Activated T-cell treated with anti-CD3 and anti-CD28 coated beads, Interleukin-2, amount 50 U/mL, for 48 hours (primary cell): ENCODE measurements at regions not wholly inside any gene's neighbourhood (a gene's known extent, or its start where the extent isn't known, plus 50 kb on each side); places are given as distances from the start of the nearest gene placed in this dataset.

Experiments
- DNase-seq, 2 experiments: peaks; one replicate each; pipeline ENCODE4 v3.0.0-alpha.2; 2020

DNA sequence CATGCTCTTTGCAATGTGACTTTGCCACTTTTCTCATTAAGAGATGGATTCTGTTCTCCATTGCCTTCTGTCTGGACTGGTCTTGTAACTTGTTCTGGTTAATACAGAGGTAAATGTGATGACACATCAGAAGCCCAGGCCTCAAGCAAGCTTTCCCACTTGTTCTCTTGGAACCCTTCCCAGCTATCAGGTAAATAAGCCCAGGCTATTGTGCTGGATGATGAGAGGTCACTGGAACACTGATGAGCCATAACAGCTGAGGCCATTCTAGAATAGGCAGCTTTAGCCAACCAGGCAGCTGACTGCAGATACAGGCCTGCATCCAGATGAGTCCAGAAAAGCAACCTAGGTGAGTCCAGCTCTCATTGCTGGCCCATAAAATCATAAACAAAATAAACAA, 1007.0 kb upstream of the ACVR2A start:
- DNase-seq = no peak

DNA sequence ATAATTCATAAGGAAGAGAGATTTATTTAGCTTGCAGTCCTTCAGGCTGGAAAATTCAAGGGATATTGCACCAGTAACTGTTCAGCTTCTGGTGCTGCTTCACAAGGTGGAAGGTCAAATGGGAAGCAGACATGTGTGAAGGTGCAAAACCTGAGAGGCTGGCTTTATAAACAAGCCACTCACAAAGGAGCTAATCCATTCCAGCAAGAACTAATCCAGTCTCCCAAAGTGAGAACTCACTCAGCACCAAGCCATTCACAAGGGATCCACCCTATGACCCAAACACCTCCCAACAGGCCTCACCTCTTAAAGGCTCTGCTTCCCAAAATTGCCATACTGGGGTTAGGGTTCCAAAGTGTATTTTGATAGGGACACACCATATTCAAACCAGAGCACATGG, 1018.4 kb upstream of the ACVR2A start:
- DNase-seq = no peak

DNA sequence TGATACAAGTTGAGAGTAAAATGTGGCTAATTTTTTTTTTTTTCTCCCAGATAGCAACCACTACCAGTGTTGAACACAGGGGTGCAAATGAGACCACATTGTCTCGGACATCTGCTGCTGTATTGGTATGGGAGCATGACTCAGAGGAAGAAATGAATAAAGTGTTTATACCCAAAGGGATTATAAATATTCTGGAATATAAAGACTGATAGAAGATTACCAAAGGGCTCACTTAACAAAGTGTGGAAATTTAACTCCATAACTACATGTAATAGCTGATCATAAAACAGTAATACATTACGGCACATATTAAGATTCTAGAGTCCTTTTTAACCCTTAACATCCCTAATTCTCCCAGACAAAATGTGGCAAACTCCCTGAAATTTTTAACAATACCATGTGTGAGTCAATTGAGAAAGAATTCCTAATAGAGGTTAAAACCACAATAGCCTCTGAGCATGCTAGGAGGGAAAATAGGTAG, 1023.0 kb upstream of the ACVR2A start:
- DNase-seq = no peak

DNA sequence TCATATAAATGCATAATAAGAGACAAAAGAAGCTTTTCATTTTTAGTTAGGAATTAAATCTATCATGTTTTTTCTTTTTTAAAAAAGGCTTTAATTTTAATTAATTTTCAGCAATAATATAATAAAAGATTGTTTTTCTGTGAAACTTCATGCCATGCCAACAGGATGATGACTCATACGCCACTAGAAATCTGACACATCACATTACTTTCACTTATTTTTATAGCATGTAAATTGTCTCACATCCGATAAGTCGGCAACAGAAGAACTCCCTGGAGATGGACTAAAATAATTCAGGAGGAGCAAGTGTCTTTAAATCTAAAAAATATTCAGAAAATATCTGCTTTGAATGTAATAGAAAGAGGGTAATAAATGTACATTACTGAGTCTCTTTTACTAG, 1024.2 kb upstream of the ACVR2A start:
- no peak for DNase-seq

DNA sequence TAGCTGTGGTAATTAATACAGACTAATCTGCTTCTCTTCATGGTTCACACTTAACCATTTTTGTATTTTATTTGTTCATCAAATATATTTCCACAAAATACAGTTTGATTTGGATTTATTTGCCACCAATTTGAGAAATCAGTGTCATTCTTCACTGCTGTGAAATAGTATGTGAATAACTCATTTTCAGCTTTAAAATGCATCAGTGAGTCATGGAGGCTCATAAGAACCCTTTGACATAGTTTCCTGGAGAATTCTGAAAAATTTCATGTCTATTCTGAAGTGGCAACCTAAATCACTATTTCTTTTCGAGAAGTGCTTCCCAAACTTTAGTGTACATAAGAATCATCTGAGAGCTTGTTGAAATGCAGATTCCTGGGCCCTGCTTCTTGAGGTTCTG, 1026.7 kb upstream of the ACVR2A start:
- no peak for DNase-seq

DNA sequence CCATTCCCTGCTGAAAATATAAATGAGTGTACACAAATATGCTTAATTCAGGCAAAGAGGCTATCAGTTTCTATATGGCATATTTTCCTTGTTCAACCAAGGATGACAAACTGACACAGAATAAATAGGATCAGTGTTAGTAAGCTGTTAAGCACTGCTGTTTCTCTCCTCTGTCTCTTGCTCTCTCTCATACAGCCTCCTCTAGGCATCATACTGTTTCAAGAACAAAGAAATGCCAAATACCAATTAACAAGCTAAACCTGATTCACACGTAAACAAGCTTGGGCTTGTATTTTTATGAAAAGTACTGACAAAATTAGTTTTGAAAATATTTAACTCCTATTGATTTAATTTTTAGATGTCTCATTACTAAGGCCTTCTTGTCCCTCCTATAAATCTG, 1027.2 kb upstream of the ACVR2A start:
- DNase-seq = no peak

DNA sequence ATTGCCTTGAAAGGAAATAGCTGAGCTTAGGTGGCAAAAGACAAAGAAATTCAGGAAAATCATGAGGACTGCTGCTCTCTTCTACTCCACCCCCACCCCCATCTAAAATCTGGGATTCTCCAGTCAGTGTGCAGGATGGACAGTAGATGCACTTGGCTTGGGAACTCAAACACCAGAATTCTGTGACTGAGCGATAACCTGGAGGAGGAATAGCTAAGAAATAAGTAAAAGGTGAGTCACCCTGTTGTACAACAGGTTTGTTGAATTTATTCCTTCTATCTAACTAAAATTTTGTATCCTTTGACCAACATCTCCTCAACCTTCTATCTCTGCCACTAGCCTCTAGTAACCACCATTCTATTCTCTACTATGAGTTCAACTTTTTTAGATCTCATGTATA, 1029.9 kb upstream of the ACVR2A start:
- no peak for DNase-seq

DNA sequence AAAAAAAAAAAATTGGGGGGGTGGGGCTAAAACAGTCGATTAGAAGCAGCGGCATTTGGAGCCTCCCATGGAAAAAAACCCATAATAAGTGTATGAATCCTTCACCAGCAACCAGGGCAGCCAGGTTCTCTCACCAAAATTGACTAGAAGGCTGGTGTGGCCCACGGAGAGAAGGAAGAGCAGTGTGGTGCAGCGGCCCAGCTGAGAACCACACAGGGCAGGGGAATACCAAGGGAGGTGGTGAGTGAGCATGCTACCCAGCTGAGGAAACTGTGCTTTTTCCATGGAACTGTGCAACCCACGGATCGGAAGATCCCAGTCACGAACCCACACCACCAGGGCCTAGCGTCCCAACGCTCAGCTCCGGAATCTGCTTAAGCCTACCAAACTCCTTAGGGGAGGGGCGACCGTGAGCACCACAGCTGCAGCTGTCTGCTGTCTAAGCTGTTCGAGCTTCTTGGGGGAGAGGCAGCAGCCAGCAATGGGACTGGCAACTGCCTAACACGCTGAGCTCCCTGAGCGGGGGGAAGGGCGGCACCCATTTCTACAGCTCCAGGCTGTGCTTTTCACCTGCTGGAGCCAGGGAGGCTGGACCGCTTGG, 1037.2 kb upstream of the ACVR2A start:
- DNase-seq = no peak

DNA sequence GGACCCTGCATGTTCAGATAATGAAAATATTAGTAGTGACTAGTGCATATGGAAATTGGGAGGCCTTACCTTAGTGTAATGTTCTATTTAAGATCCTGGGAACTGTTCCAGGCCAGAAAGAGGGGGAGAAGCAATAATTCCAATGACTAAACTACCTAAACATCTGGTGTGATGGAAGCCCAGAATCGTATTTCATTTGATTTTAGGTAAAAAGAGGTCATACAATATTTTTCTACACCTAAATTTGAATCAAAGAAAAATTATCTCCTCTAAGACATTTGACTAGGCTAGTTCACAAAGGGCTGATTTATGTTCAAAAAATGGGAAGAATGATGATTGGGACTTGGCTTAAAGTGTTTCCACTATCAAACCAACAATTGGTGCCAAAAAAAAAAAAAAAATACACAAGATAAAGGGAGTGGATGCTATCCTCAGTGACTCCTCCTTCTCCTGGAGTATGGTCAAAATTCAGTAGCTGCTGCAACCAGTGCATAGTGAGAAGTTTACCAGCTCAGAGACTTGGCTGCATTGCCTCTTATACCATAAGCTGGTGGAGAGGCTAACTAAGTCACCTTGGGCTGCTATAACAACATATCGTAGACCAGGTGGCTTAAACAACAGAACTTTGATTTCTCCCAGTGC, 1038.3 kb upstream of the ACVR2A start:
- no peak for DNase-seq

DNA sequence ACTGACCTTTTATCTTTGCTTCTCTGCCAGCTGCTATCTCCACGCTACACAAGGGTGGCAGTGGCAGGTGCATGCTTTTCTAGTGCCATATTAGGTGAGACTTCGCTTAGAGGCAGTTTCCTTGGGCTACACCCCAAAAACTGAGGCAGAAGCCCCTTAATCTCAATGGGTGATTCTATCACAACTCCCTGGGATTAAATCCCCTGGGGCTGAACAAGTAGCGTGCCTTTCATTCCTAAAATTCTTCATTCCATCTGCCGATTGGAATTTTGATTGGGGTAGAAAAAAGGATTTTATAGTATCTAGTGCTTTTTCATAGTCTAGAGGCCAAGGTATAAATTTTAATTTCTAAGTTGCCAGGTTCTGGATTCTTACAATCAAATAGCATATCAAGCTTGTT, 1040.5 kb upstream of the ACVR2A start:
- DNase-seq = no peak

DNA sequence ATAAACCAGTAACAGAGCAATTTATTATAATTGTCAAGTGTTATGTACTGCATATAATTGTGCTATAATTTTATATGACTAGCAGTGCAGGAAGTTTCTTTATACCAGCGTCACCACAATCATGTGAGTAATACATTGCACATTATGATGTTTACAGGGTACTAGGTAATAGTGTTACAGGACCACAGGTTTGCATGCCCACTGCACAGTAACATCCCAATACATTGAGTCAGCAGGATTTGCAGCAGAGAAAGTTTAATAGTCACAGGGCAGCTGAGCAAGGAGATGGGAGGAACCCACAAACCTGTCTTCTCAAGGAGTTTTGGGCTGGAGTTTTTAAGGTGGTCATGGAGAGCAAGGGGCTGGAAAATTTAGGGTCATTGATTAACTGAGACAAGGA, 1042.9 kb upstream of the ACVR2A start:
- no peak for DNase-seq

DNA sequence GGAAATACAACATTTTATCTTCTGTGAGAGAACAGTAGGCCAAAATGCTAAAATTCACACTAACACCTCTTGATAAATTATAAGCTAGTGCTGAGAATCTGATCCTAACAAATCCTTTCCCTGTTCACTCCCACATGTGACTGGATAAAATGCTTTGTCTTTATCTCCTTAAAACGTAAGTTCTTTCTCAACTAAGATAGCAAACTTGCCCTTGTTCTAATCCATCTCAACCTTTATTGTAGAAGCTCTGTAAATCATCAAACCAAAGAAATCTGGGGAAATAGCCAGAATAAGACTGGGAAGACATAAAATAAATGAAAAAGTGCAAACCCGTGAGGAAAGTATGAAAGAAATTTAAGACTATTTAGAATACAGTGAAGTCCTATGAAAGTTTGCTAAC, 1058.4 kb upstream of the ACVR2A start:
- DNase-seq = no peak

DNA sequence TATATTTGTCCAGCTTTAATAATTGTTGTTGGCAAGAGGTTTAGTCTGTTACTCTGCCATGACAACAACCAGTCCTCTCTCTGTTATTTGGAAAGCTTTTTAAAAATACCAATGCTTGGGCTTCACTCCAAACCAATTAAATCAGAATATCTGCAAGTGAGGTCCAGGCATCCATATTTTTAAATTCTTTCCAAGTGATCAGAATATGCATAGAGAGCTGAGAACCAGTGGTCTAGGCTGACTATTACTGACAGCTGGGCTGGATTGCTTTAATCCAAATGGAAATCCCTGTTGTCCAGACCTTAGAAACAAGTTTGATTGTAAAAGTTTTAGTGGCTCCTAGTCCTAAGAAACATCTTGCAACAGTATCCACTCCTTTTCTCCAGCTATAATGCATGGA, 1059.7 kb upstream of the ACVR2A start:
- no peak for DNase-seq

DNA sequence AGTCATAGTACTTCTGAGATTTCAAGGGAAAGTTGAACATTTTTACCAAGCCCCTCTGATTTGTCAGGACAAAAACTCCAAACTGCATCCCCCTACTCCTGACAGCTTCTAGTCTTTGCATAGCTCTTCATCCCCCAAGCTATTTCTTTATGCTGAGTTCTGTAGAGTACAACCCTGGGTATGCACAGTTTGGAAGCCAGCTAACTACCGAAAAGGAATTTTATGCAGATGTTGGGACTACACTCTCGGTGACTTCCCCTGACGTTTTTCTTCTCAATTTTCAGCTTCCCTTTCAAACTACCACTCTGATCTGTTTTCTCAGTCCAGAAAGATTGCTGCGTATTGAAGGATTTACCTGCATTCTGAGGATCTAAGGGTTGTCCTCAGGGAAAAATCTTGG, 1060.2 kb upstream of the ACVR2A start:
- no peak for DNase-seq

DNA sequence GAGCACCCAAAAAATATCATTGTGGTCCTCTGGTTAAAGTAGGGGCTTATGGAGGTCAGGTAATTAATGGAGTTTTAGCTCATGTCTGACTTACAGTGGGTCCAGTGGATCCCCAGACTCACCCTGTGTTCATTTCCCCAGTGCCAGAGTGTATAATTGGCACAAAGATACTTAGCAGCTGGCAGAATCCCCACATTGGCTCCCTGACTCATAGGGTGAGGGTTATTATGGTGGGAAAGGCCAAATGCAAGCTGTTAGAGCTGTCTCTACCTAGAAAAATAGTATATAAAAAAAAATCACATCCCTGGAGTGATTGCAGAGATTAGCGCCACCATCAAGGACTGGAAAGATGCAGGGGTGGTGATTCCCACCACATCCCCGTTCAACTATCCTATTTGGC, 1067.6 kb upstream of the ACVR2A start:
- no peak for DNase-seq

DNA sequence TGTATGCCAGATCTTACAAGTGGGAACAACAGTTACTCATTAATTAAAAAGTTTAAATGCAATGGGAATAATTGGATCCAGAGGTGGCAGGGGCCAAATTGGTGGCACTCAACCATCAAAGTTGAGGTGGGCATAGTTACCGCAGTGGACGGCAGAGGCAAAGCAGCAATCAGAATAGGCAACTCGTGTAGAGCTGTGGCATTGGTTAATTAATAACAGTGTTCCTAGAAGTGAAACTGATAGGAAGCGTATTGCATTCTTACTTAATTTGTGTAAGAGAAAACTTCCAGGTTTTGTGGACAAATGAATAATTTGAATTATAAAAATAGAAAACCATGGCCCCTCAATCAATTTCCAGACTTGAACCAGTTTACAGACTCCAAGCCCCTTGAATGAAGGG, 1068.2 kb upstream of the ACVR2A start:
- no peak for DNase-seq

DNA sequence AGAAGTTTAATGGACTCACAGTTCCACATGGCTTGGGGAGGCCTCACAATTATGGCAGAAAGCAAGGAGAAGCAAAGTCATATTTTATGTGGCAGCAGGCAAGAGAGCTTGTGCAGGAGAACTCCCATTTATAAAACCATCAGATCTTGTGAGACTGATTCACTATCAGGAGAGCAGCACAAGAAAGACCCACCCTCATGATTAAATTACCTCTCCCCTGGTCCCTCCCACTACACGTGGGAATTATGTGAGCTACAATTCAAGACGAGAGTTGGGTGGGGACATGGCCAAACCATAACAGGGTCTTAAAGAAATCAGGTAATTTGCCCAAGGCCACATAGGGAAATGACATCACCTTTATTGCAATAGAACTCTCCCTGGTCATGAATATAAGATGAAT, 1073.3 kb upstream of the ACVR2A start:
- DNase-seq = no peak

DNA sequence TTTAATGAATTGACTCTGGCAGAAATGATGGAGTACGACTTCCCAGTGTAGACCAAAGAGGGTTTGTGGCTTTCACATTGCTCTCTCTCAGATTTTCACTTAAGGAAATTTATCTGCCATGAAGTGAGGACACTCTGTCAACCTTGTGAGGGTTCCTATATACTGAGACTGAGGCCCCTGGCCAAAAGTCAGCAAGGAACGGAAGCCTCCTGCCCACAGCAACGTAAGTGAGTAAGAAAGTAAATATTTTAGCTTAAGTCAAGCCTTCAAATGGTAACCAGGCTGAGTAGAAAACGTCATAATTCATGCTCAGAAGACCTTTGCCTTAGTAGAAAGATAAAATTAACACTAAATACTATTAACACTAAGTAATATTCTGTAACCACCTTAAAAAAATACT, 1080.5 kb upstream of the ACVR2A start:
- no peak for DNase-seq

DNA sequence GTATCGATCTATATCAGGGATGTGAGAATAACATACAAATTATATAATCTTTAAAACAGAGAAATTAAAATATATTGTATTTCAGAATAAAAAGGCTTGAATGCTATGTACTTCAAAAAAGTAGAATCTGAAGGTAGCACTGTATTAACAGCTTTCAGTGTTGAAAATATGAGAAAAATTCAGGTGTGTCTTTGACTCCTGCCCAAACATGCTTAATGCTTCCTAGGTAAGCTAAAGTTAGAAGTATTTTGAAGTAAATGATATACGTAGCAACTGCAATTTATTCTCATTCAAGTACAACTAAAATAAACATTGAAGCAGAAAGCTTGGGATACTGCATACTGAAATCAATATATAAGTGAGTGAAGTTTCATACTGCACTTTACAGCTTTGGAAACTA, 1082.0 kb upstream of the ACVR2A start:
- DNase-seq = no peak

DNA sequence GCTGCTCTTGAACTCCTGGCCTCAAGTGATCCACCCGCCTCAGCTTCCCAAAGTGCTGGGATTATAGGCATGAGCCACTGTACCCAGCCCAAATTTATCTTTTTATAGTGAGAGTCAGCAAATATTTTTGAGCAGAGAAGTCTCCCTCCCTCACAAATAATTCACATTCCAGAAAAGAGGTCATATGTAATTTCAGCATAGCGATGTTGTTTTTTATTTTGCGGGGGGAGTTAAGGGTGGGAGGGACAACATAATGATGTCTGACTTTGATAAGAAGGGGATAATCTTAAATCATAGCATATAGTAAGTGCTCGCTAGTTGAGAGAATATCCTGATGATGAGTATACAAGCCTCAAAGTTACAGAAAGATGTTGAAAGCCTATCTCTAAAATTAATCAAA, 1090.2 kb upstream of the ACVR2A start:
- DNase-seq = no peak

DNA sequence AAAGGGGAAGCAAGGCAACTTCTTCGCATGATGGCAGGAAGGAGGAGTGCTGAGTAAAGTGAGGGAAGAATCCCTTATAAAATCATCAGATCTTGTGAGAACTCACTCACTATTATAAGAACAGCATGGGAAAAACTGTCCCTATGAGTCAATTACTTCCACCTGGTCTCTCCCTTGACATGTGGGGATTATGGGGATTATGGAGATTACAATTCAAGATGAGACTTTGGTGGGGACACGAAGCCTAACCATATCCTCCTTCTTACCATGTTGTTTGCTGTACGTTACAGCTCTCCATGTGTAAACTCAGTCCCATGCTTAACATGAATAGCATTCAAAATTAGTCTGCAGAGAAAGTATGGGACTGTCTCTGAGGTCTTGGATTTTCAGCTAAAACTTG, 1096.8 kb upstream of the ACVR2A start:
- DNase-seq = no peak

DNA sequence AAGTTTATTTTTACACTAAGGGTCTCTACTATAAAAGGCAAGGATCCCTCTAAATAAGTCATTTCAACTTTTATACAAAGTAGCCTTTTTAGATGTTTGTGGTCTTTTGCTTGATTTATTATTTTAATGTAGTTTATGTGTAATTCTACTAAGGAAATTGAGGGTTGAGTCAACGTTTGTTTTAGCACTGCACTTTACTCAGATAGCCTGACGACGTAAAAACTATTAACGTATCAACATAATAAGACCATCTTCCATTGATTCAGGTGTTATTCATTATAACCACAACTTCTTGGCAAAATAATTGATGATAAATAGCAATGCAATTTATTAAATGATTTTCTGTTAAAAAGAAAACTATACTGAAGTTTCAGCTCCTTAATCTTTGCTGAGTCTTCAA, 1103.6 kb upstream of the ACVR2A start:
- no peak for DNase-seq

DNA sequence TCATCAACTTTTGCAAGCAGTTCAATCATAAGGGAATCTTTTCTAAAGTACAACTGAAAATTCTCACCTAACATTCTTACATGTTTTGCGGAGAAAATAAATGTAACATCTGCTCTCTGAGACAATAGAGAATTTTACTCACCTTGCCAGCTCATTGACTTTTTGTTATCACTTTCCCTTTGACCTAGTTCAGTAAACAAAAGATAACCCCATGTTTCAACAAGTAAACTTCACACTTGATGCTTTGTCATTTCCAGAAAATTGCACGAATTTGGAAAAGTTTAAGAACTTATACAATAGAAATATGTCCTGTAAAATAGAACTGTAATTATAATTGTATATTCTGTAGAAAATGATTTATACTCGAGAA, 1110.0 kb upstream of the ACVR2A start:
- no peak for DNase-seq

DNA sequence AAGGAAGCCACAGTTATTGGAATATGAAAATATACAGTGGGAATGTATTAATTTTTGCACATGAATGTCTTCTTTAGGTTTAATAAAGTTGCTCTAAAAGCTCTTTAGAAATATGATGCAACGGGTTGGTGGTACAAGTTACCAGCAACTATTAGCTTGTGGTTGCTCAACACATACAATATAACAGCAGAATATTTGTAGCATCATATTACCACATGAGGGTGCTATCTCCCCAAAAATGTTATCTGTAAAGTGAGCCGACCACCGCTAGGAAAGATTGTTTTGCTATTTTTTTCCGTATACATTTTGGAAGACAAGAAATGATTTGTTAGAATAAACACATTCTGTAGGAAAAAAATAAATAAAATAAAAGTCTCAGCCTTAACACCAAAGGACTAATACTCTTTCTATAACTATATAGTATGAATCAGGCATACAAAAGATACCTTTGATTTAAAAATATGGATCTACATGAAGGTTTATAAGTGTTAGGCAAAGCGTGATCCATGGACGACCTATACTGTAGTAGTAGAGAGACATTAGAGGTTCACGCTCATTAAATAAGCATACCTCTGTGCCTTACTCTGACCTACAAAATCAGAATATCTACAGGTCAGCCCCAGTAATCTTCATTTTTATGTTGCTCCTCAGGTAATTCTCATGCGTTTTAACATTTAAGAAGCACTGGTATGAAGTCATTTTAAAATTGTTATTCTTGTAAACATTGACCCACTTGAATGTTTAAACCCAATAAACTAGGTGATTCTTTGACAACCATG, 1110.6 kb upstream of the ACVR2A start:
- DNase-seq = no peak

DNA sequence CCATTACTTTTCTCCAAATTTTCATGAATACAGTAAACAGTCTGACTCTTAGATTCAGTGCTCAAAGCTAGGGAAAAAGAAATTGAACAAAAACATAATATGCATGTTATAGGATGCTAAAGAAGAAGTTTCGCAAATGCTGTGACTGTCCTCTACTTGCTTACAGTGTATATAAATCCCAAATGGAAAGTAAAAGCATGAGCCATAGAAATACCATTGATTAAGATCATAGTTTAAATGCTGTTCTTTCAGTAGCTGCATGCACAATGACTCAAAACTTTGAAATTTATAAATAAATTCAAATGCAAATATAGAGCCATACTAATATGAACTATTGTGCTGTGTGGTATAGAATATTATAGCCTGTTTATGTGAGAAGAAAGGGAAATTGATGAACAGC, 1113.9 kb upstream of the ACVR2A start:
- no peak for DNase-seq
